IMR-90 (cell line): ENCODE measurements at regions not wholly inside any gene's neighbourhood (a gene's known extent, or its start where the extent isn't known, plus 50 kb on each side); places are given as distances from the start of the nearest gene placed in this dataset.

Experiments
- ATAC-seq: fragments of 200-7000 bp; cut with Tn5 transposase; 2 replicates; pipeline ENCODE4 v1.9.1; 2020; ENCODE audit warnings: low read depth, mild to moderate bottlenecking, moderate library complexity
- BruUV-seq: library from RNA; stranded (reverse); fragments of 400-500 nt; replicated peaks from 2 replicates; lab custom pipeline; 2021; lab: Mats Ljungman, UMichigan
- CTCF ChIA-PET: fragments of 300-600 bp; formaldehyde crosslinking; extraction: SDS; loops from one replicate; lab custom pipeline; 2021; ENCODE audit warnings: antibody characterized with exemption; lab: Yijun Ruan, JAX
- POLR2A ChIA-PET: fragments of 300-600 bp; sonication (Branson Sonifier 250); formaldehyde crosslinking; loops from one replicate; lab custom pipeline; 2022; ENCODE audit warnings: antibody characterized with exemption; ENCODE audit not compliant: unreplicated experiment; lab: Charles Lee
- DNase-seq: peaks from one replicate; pipeline ENCODE4 v3.0.0; 2013
- H2AFZ ChIP-seq: replicated peaks from 2 replicates; pipeline ENCODE3; 2013; ENCODE audit warnings: low read length, mild to moderate bottlenecking; ENCODE audit not compliant: poor library complexity
- H2AK5ac ChIP-seq: 2 replicates; pipeline ENCODE4 v1.6.1; 2013; ENCODE audit warnings: low read depth, low read length, inconsistent platforms
- H2AK9ac ChIP-seq: replicated peaks from 2 replicates; pipeline ENCODE3; 2013; ENCODE audit warnings: mild to moderate bottlenecking, low read depth, low read length, moderate library complexity; ENCODE audit not compliant: poor library complexity
- H2BK120ac ChIP-seq: 2 replicates; pipeline ENCODE4 v1.6.1; 2013; ENCODE audit warnings: low read depth, low read length, inconsistent platforms
- H2BK15ac ChIP-seq: 3 replicates; pipeline ENCODE4 v1.6.1; 2013; ENCODE audit warnings: low read depth, low read length, inconsistent platforms
- H2BK20ac ChIP-seq: 2 replicates; pipeline ENCODE4 v1.6.1; 2013; ENCODE audit warnings: low read depth, mild to moderate bottlenecking, inconsistent platforms, low read length, moderate library complexity
- H2BK5ac ChIP-seq: 2 replicates; pipeline ENCODE4 v1.6.1; 2013; ENCODE audit warnings: mild to moderate bottlenecking, low read depth, low read length, inconsistent platforms; ENCODE audit not compliant: poor library complexity, severe bottlenecking
- H3K14ac ChIP-seq: replicated peaks from 2 replicates; pipeline ENCODE4 v1.6.1; 2013; ENCODE audit warnings: low read depth, low read length, inconsistent platforms
- H3K18ac ChIP-seq: 2 replicates; pipeline ENCODE4 v1.6.1; 2013; ENCODE audit warnings: low read depth, low read length, control low read depth
- H3K23ac ChIP-seq: 2 replicates; pipeline ENCODE4 v1.6.1; 2013; ENCODE audit warnings: low read depth, low read length, inconsistent platforms
- H3K27ac ChIP-seq: 2 replicates; pipeline ENCODE4 v1.5.1; 2013; ENCODE audit warnings: mild to moderate bottlenecking, control low read depth, low read length; ENCODE audit not compliant: insufficient read depth
- H3K27me3 ChIP-seq: 2 replicates; pipeline ENCODE4 v1.6.1; 2013; ENCODE audit warnings: low read length; ENCODE audit not compliant: control insufficient read depth, insufficient read depth
- H3K36me3 ChIP-seq: 2 replicates; pipeline ENCODE4 v1.6.1; 2013; ENCODE audit warnings: low read length, mixed read lengths; ENCODE audit not compliant: control insufficient read depth, insufficient read depth
- H3K4ac ChIP-seq: 2 replicates; pipeline ENCODE4 v1.6.1; 2013; ENCODE audit warnings: low read depth, low read length, inconsistent platforms
- H3K4me1 ChIP-seq: 2 replicates; pipeline ENCODE4 v1.6.1; 2013; ENCODE audit warnings: low read length, mixed read lengths; ENCODE audit not compliant: control insufficient read depth, insufficient read depth
- H3K4me2 ChIP-seq: 2 replicates; pipeline ENCODE4 v1.6.1; 2013; ENCODE audit warnings: low read depth, mild to moderate bottlenecking, control low read depth, low read length, moderate library complexity
- H3K4me3 ChIP-seq: 2 replicates; pipeline ENCODE4 v1.5.1; 2013; ENCODE audit warnings: low read depth, mild to moderate bottlenecking, control low read depth, low read length, moderate library complexity; ENCODE audit not compliant: insufficient read depth
- H3K56ac ChIP-seq: 2 replicates; pipeline ENCODE4 v1.6.1; 2013; ENCODE audit warnings: low read length, inconsistent platforms; ENCODE audit not compliant: insufficient read depth; ENCODE audit errors: extremely low read depth
- H3K79me1 ChIP-seq, 2 experiments: 2 replicates each; pipeline ENCODE4 v1.6.1; 2013; ENCODE audit warnings: low read length in 2 of 2, inconsistent platforms in 1 of 2, low read depth in 1 of 2
- H3K9ac ChIP-seq: 2 replicates; pipeline ENCODE4 v1.6.1; 2013; ENCODE audit warnings: low read depth, low read length, control low read depth
- H3K9me1 ChIP-seq: 2 replicates; pipeline ENCODE4 v1.6.1; 2013; ENCODE audit warnings: low read length, inconsistent platforms; ENCODE audit not compliant: insufficient read depth
- H3K9me3 ChIP-seq: 2 replicates; pipeline ENCODE4 v1.6.1; 2013; ENCODE audit warnings: low read length; ENCODE audit not compliant: control insufficient read depth, insufficient read depth
- H4K20me1 ChIP-seq: 2 replicates; pipeline ENCODE4 v1.6.1; 2013; ENCODE audit warnings: low read length, inconsistent platforms; ENCODE audit not compliant: insufficient read depth
- H4K5ac ChIP-seq: 2 replicates; pipeline ENCODE4 v1.6.1; 2013; ENCODE audit warnings: mild to moderate bottlenecking, low read depth, low read length, control low read depth
- H4K8ac ChIP-seq, 2 experiments: 2 replicates each; pipeline ENCODE4 v1.6.1; 2013; ENCODE audit warnings: low read depth in 2 of 2, low read length in 2 of 2, control low read depth in 1 of 2, inconsistent platforms in 1 of 2
- H4K91ac ChIP-seq: 2 replicates; pipeline ENCODE4 v1.6.1; 2013; ENCODE audit warnings: low read depth, low read length, inconsistent platforms; ENCODE audit not compliant: insufficient read depth
- BHLHE40 ChIP-seq: fragments of 150-350 bp; IDR thresholded peaks from 2 replicates; pipeline ENCODE4 v1.6.1; 2016; ENCODE audit warnings: mild to moderate bottlenecking, low read depth, low read length
- CHD1 ChIP-seq: IDR thresholded peaks from 2 replicates; pipeline ENCODE4 v1.6.1; 2012; ENCODE audit warnings: low read depth, low read length, improper control_type of control experiment
- MAFK ChIP-seq: IDR thresholded peaks from 2 replicates; pipeline ENCODE4 v1.6.1; 2012; ENCODE audit warnings: low read depth, low read length, improper control_type of control experiment
- MAZ ChIP-seq: IDR thresholded peaks from 2 replicates; pipeline ENCODE4 v1.6.1; 2012; ENCODE audit warnings: low read depth, mild to moderate bottlenecking, low read length, improper control_type of control experiment, moderate library complexity, borderline replicate concordance
- MXI1 ChIP-seq: IDR thresholded peaks from 2 replicates; pipeline ENCODE4 v1.6.1; 2012; ENCODE audit warnings: low read depth, mild to moderate bottlenecking, low read length, moderate library complexity, borderline replicate concordance
- NFE2L2 ChIP-seq: fragments of 150-350 bp; IDR thresholded peaks from 2 replicates; pipeline ENCODE4 v1.6.1; 2016; ENCODE audit warnings: low read depth, mild to moderate bottlenecking, low read length
- POLR2A ChIP-seq: IDR thresholded peaks from 2 replicates; pipeline ENCODE4 v1.6.1; 2012; ENCODE audit warnings: mild to moderate bottlenecking, low read depth, low read length
- RAD21 ChIP-seq: IDR thresholded peaks from 2 replicates; pipeline ENCODE4 v1.6.1; 2012; ENCODE audit warnings: low read length, improper control_type of control experiment
- RCOR1 ChIP-seq: IDR thresholded peaks from 2 replicates; pipeline ENCODE4 v1.6.1; 2012; ENCODE audit warnings: mild to moderate bottlenecking, low read length, improper control_type of control experiment; ENCODE audit not compliant: insufficient replicate concordance
- RFX5 ChIP-seq: IDR thresholded peaks from 2 replicates; pipeline ENCODE4 v1.8.0; 2012; ENCODE audit warnings: low read depth, mild to moderate bottlenecking, low read length, moderate library complexity
- SMC3 ChIP-seq: fragments of 150-350 bp; IDR thresholded peaks from 2 replicates; pipeline ENCODE4 v1.6.1; 2016; ENCODE audit warnings: low read depth, mild to moderate bottlenecking, antibody characterized with exemption, low read length, moderate library complexity
- USF2 ChIP-seq: fragments of 150-350 bp; IDR thresholded peaks from 2 replicates; pipeline ENCODE4 v1.6.1; 2017; ENCODE audit warnings: mild to moderate bottlenecking, antibody characterized with exemption, low read length, low read depth
- WGBS, 2 experiments: methylation state at CpG; one replicate each; pipeline versions ENCODE4 v1.1.5 to v1.1.7; 2013; ENCODE audit warnings: missing lambda C conversion rate in 2 of 2; ENCODE audit not compliant: insufficient read length in 1 of 2; ENCODE audit errors: extremely low coverage in 2 of 2; 5-methylcytosine and 5-hydroxymethylcytosine counted together
- dilution Hi-C: fragments of 300-500 bp; cut with HindIII; formaldehyde crosslinking; loops from one replicate; pipeline ENCODE4 v1.14.3; 2018; ENCODE audit warnings: low sequenced_read_pairs; ENCODE audit not compliant: unreplicated experiment
- in situ Hi-C: fragments of 300-500 bp; cut with MboI; formaldehyde crosslinking; loops from 3 replicates; pipeline ENCODE4 v1.14.3; 2019; ENCODE audit warnings: low sequenced_read_pairs, inconsistent platforms, mixed read lengths
- intact Hi-C: fragments of 100-400 bp; cut with micrococcal nuclease; formaldehyde crosslinking; loops from 2 replicates; pipeline ENCODE4 v1.10.0; 2022

GRCh38 chr10:33521062-33521461 is 186.6 kb upstream of the NRP1 start:
- no peak overlapping the region for H3K56ac ChIP-seq
- no peak overlapping the region for H2AK9ac ChIP-seq
- H3K27ac ChIP-seq, result no peak overlapping the region
- no peak overlapping the region for H4K8ac ChIP-seq
- H2AK5ac ChIP-seq, result no peak overlapping the region
- H3K9me1 ChIP-seq, result no peaks in the 10 kb centered on the region
- no peak overlapping the region for H2AFZ ChIP-seq
- POLR2A ChIA-PET, result no interaction called here
- H3K4ac ChIP-seq, result no peak overlapping the region
- no TSS peak for BruUV-seq
- in situ Hi-C loops (no loop called here), intact Hi-C loops (no loop called here), dilution Hi-C loops (no loop called here)
- no peak overlapping the region for H3K14ac ChIP-seq
- no peak overlapping the region for H2BK5ac ChIP-seq
- H4K20me1 ChIP-seq, result no peaks in the 10 kb centered on the region
- no peak overlapping the region for H3K4me3 ChIP-seq
- CTCF ChIA-PET, result no interaction called here
- no peak for ATAC-seq
- no peak overlapping the region for H2BK20ac ChIP-seq
- H3K9me3 ChIP-seq, result no peaks in the 10 kb centered on the region
- DNase-seq, result no peak
- H2BK120ac ChIP-seq, result no peak overlapping the region
- H3K4me2 ChIP-seq, result no peak overlapping the region
- no peak overlapping the region for H3K23ac ChIP-seq
- H4K91ac ChIP-seq, result no peak overlapping the region
- H4K5ac ChIP-seq, result no peak overlapping the region
- no peak overlapping the region for H2BK15ac ChIP-seq
- WGBS, 2 experiments, result no CpG with 5 or more reads among the region's 4 CpGs
- no peak for TF ChIP-seq RCOR1
- TF ChIP-seq BHLHE40, result no peak
- TF ChIP-seq SMC3, result no peak
- no peak for TF ChIP-seq CHD1
- TF ChIP-seq RAD21, result no peak
- TF ChIP-seq USF2, result no peak
- TF ChIP-seq MAZ, result no peak
- no peak for TF ChIP-seq NFE2L2
- TF ChIP-seq POLR2A, result no peak
- TF ChIP-seq MXI1, result no peak
- no peak for TF ChIP-seq MAFK
- TF ChIP-seq RFX5, result no peak
- H3K9ac ChIP-seq, result no peak overlapping the region
- peaks cover 2% of the 10 kb centered on the region; the same call in 1 of the 2 replicates for H3K4me1 ChIP-seq
- H3K36me3 ChIP-seq, result no peaks in the 10 kb centered on the region
- no peaks in the 10 kb centered on the region for H3K27me3 ChIP-seq
- no peak overlapping the region for H3K18ac ChIP-seq
- no peaks in the 10 kb centered on the region for H3K79me1 ChIP-seq
